Spleen (tissue), 11 donors: ENCODE measurements at regions not wholly inside any gene's neighbourhood (a gene's known extent, or its start where the extent isn't known, plus 50 kb on each side); places are given as distances from the start of the nearest gene placed in this dataset.

Experiments used
- DNase-seq: peaks from one replicate; pipeline ENCODE4 v3.0.0-alpha.2; 2020
- H3K27ac ChIP-seq, 8 donors: fragments of 200-600 bp; sonication (generic) in 7 of 8; 1 replicate in 4 of 8; 2 replicates in 4 of 8; pipeline versions ENCODE4 v1.5.0 to v1.8.0; 2016 to 2021; ENCODE audit warnings: inconsistent platforms in 4 of 8, mild to moderate bottlenecking in 4 of 8, moderate library complexity in 1 of 8
- H3K27me3 ChIP-seq, 7 donors: fragments of 200-600 bp; sonication (generic) in 6 of 7; replicated peaks in 1 of 7; 1 replicate in 4 of 7; 2 replicates in 3 of 7; pipeline versions ENCODE4 v1.5.0 to v1.8.0; 2016 to 2021; ENCODE audit warnings: inconsistent platforms in 3 of 7, mild to moderate bottlenecking in 1 of 7
- H3K36me3 ChIP-seq, 6 donors: fragments of 200-600 bp; sonication (generic) in 5 of 6; 1 replicate in 4 of 6; 2 replicates in 2 of 6; pipeline versions ENCODE4 v1.5.0 to v1.8.0; 2016 to 2021; ENCODE audit warnings: inconsistent platforms in 2 of 6
- H3K4me1 ChIP-seq, 6 donors: fragments of 200-600 bp; sonication (generic) in 5 of 6; 1 replicate in 3 of 6; 2 replicates in 3 of 6; pipeline versions ENCODE4 v1.5.0 to v1.8.0; 2016 to 2021; ENCODE audit warnings: inconsistent platforms in 3 of 6
- H3K4me3 ChIP-seq, 8 donors: fragments of 200-600 bp; sonication (generic) in 7 of 8; 1 replicate in 4 of 8; 2 replicates in 4 of 8; pipeline versions ENCODE4 v1.5.0 to v1.8.0; 2016 to 2021; ENCODE audit warnings: inconsistent platforms in 4 of 8, mild to moderate bottlenecking in 4 of 8, moderate library complexity in 2 of 8
- H3K9me3 ChIP-seq, 8 donors: fragments of 200-600 bp; sonication (generic) in 7 of 8; 1 replicate in 4 of 8; 2 replicates in 4 of 8; pipeline versions ENCODE4 v1.5.0 to v1.8.0; 2016 to 2021; ENCODE audit warnings: inconsistent platforms in 4 of 8
- CTCF ChIP-seq, 11 experiments: fragments of 200-600 bp in 7 of 11; fragments of 450-650 bp in 4 of 11; sonication (generic) in 4 of 11; IDR thresholded peaks in 8 of 11; conservative IDR thresholded peaks in 3 of 11; 1 replicate in 7 of 11; 2 replicates in 4 of 11; pipeline versions ENCODE4 v1.4.0 to v1.8.0; 2016 to 2021; ENCODE audit warnings: antibody characterized with exemption in 11 of 11, inconsistent platforms in 4 of 11, mild to moderate bottlenecking in 1 of 11
- POLR2A ChIP-seq, 3 donors: fragments of 450-650 bp; IDR thresholded peaks; one replicate each; pipeline ENCODE4 v1.5.1; 2017; ENCODE audit warnings: antibody characterized with exemption in 3 of 3, mild to moderate bottlenecking in 1 of 3
- POLR2AphosphoS5 ChIP-seq, 3 donors: sonication (generic); formaldehyde crosslinking; IDR thresholded peaks; one replicate each; pipeline ENCODE4 v1.5.1; 2017; ENCODE audit warnings: antibody characterized with exemption in 3 of 3
- WGBS, 5 donors: extraction: QIAGEN DNeasy Blood & Tissue Kit in 3 of 5; methylation state at CpG; one replicate each; pipeline versions ENCODE4 v1.1.5 to v1.1.7; 2013 to 2018; 5-methylcytosine and 5-hydroxymethylcytosine counted together
- intact Hi-C: fragments of 100-400 bp; cut with DNase I; formaldehyde crosslinking; loops from one replicate; pipeline ENCODE4 v1.15.0; 2023; ENCODE audit warnings: low total_unique reads
- donor health status: healthy with polysubstance abuse.
- donor health status: DM: no; HTN: no; CAD: no; lungs with moderate emphysema.
- donor health status: DM: no; HTN: no; CAD: no.
- donor health status: Bipolar disorder and iron deficiency.
- donor health status: healthy.
- donor health status: DM: no; HTN: no; CAD: no.
- donor health status: DM: yes; HTN: yes; CAD: no.

DNA sequence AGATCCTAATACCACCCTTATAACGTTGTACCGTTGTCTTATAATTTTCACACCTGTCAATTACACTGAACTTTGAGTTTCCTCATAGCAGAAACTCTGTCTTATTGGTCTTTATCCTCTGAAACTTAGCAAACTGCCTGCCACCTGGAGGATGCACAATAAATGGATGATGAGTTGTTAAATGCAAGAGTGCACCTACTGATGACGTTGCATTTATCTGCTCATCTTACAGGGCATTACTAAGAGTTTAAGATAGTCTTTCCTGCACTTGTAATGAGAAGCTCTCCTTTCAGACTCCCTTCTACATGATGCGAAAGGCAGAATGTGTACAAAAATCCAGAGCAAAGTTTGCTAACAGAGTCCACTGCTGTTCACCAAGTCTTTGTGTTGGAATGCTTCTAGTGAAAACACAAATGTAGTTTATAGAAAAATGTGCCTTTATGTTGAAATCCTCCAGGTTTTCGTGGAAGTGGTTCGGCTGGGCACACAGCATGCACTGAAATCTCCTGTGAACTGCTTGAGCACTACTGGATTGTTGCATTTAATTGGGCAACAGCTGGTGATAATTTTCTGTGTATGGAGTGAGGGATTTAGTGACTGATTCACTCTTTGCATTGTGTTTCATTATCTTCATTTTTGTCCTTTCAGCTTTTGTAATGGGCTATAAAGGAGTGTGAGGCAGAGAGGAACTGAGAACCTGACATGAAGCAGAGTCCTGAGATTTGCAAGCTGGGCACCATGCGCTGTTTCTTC, 665.8 kb upstream of the ID2 start:
- WGBS, 5 donors, result 84 to 93% (median 88%) methylated on average over 7 of the region's 7 CpGs
- Histone ChIP-seq H3K27ac (no peak overlapping the region), H3K4me1 (no peaks in the 10 kb centered on the region), H3K27me3 (no peaks in the 10 kb centered on the region), H3K9me3 (no peaks in the 10 kb centered on the region), H3K4me3 (no peak overlapping the region), H3K36me3 (no peaks in the 10 kb centered on the region)
- TF ChIP-seq CTCF (IDR thresholded peaks at IDR 0.05 in 8 of 11, conservative IDR thresholded peaks at IDR 0.05 in 3 of 11) (no peak), POLR2A (IDR thresholded peaks at IDR 0.05) (no peak), POLR2AphosphoS5 (IDR thresholded peaks at IDR 0.05) (no peak)
- no peak for DNase-seq
- intact Hi-C loops, result no loop called here

- no peak overlapping the region for H3K27ac ChIP-seq
- H3K9me3 ChIP-seq, result no peaks in the 10 kb centered on the region
- no peak for DNase-seq
- TF ChIP-seq POLR2A (IDR thresholded peaks at IDR 0.05), result no peak
- no peak for TF ChIP-seq CTCF (IDR thresholded peaks at IDR 0.05 in 8 of 11, conservative IDR thresholded peaks at IDR 0.05 in 3 of 11)
- no peak for TF ChIP-seq POLR2AphosphoS5 (IDR thresholded peaks at IDR 0.05)
- no peaks in the 10 kb centered on the region for H3K27me3 ChIP-seq
- no peaks in the 10 kb centered on the region for H3K4me1 ChIP-seq
- no peaks in the 10 kb centered on the region for H3K36me3 ChIP-seq
- WGBS, 5 donors, result 88 to 94% (median 89%) methylated on average over 4 of the region's 4 CpGs
- H3K4me3 ChIP-seq, result no peak overlapping the region
- intact Hi-C loops, result no loop called here
Measured at GRCh38 chr2:8016688-8017087, 665.2 kb upstream of the ID2 start.

DNA sequence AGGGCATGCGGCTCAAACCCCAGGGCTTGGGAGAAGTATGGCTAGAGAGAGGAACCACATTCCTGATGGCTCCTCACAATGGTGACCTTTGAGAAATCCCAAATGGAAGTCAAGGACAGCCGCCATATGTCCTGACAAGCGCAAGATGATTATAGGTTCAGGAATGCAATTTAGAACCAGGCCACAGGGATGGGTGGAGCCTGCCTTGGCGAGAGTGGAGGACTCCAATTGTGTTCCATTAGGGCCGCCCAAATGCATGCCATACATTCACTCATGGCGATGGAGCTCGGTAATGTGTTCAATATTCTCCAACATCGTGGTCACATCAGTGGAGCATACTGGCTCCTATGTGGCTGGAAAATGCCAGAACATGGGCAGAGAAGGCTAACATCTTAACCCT, 662.9 kb upstream of the ID2 start:
- WGBS, 5 donors, result 92 to 98% (median 96%) methylated on average over 8 of the region's 8 CpGs
- no peak overlapping the region for H3K4me3 ChIP-seq
- no peaks in the 10 kb centered on the region for H3K9me3 ChIP-seq
- H3K27me3 ChIP-seq, result no peaks in the 10 kb centered on the region
- TF ChIP-seq POLR2AphosphoS5 (IDR thresholded peaks at IDR 0.05) (no peak), CTCF (IDR thresholded peaks at IDR 0.05 in 8 of 11, conservative IDR thresholded peaks at IDR 0.05 in 3 of 11) (no peak), POLR2A (IDR thresholded peaks at IDR 0.05) (no peak)
- no peak for DNase-seq
- no peaks in the 10 kb centered on the region for H3K36me3 ChIP-seq
- H3K4me1 ChIP-seq, result peaks cover 0 to 15% (median 0%) of the 10 kb centered on the region in 6 donors
- H3K27ac ChIP-seq, result no peak overlapping the region
- intact Hi-C loops, result no loop called here

DNA sequence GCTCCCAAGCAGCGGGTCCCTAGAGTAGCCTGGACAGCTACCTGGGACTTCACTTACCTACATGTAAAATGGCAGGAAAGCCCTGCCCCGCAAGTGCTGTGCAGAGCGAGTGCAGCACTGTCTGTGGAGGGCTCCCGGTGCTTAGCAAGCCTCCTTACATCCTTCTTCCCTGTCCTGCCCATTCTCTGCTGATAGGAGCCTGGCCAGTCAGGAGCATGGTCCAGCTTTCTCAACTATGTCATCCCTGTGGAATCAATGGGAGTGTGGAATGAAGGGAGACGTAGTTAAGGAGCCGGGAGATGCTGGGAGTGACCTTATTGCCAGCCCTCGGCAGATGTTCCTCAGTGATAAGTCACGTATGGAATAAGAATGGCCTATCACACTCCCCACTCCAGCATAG, 661.9 kb upstream of the ID2 start:
- no peak overlapping the region for H3K27ac ChIP-seq
- intact Hi-C loops, result no loop called here
- no peak for DNase-seq
- H3K4me3 ChIP-seq, result no peak overlapping the region
- 91 to 99% (median 97%) methylated on average over 7 to 8 of the region's 8 CpGs for WGBS, 5 donors
- peaks cover 0 to 15% (median 0%) of the 10 kb centered on the region in 6 donors for H3K4me1 ChIP-seq
- no peaks in the 10 kb centered on the region for H3K36me3 ChIP-seq
- H3K9me3 ChIP-seq, result no peaks in the 10 kb centered on the region
- TF ChIP-seq CTCF (IDR thresholded peaks at IDR 0.05 in 8 of 11, conservative IDR thresholded peaks at IDR 0.05 in 3 of 11) (no peak), POLR2A (IDR thresholded peaks at IDR 0.05) (no peak), POLR2AphosphoS5 (IDR thresholded peaks at IDR 0.05) (no peak)
- no peaks in the 10 kb centered on the region for H3K27me3 ChIP-seq
